ENCODE measurements at regions not wholly inside any gene's neighbourhood (a gene's known extent, or its start where the extent isn't known, plus 50 kb on each side); places are given as distances from the start of the nearest gene placed in this dataset.
A peak's percentile ranks its signal among the peaks of the same experiment; 100 is the strongest.

GRCh38 chr12:18857656-18858055 is 119.7 kb downstream of the CAPZA3 start:
- TF ChIP-seq CTCF (IDR thresholded peaks at IDR 0.05), result no peak
- H3K27ac Mint-ChIP-seq (ENCODE audit: unreplicated experiment), result no peak overlapping the region
- no peaks in the 10 kb centered on the region for H3K9me3 Mint-ChIP-seq (ENCODE audit: low read depth)
- peaks cover 2% of the 10 kb centered on the region for H3K27me3 Mint-ChIP-seq (ENCODE audit: low read depth)
- H3K36me3 Mint-ChIP-seq (ENCODE audit: low read depth), result no peaks in the 10 kb centered on the region
- H3K4me3 Mint-ChIP-seq (ENCODE audit: unreplicated experiment), result no peak overlapping the region
- no peak for DNase-seq (ENCODE audit: low spot score)
- H3K4me1 Mint-ChIP-seq (ENCODE audit: low read depth), result no peaks in the 10 kb centered on the region

- no peak for DNase-seq (ENCODE audit: low spot score)
- H3K27ac Mint-ChIP-seq (ENCODE audit: unreplicated experiment), result no peak overlapping the region
- no peaks in the 10 kb centered on the region for H3K36me3 Mint-ChIP-seq (ENCODE audit: low read depth)
- H3K27me3 Mint-ChIP-seq (ENCODE audit: low read depth), result peaks cover 2% of the 10 kb centered on the region
- H3K4me1 Mint-ChIP-seq (ENCODE audit: low read depth), result no peaks in the 10 kb centered on the region
- no peak overlapping the region for H3K4me3 Mint-ChIP-seq (ENCODE audit: unreplicated experiment)
- H3K9me3 Mint-ChIP-seq (ENCODE audit: low read depth), result no peaks in the 10 kb centered on the region
- TF ChIP-seq CTCF (IDR thresholded peaks at IDR 0.05), result no peak
Measured at GRCh38 chr12:18859400-18859799, 121.5 kb downstream of the CAPZA3 start.

- no peak overlapping the region for H3K27ac Mint-ChIP-seq (ENCODE audit: unreplicated experiment)
- TF ChIP-seq CTCF (IDR thresholded peaks at IDR 0.05), result peak; percentile 82
- H3K36me3 Mint-ChIP-seq (ENCODE audit: low read depth), result no peaks in the 10 kb centered on the region
- peaks cover 2% of the 10 kb centered on the region for H3K27me3 Mint-ChIP-seq (ENCODE audit: low read depth)
- no peak for DNase-seq (ENCODE audit: low spot score)
- no peak overlapping the region for H3K4me3 Mint-ChIP-seq (ENCODE audit: unreplicated experiment)
- no peaks in the 10 kb centered on the region for H3K9me3 Mint-ChIP-seq (ENCODE audit: low read depth)
- peaks cover 8% of the 10 kb centered on the region for H3K4me1 Mint-ChIP-seq (ENCODE audit: low read depth)
Measured at GRCh38 chr12:18861287-18861858, 123.5 kb downstream of the CAPZA3 start.

- H3K9me3 Mint-ChIP-seq (ENCODE audit: low read depth), result no peaks in the 10 kb centered on the region
- no peak for DNase-seq (ENCODE audit: low spot score)
- no peak overlapping the region for H3K4me3 Mint-ChIP-seq (ENCODE audit: unreplicated experiment)
- H3K27ac Mint-ChIP-seq (ENCODE audit: unreplicated experiment), result no peak overlapping the region
- no peak for TF ChIP-seq CTCF (IDR thresholded peaks at IDR 0.05)
- peaks cover 13% of the 10 kb centered on the region for H3K4me1 Mint-ChIP-seq (ENCODE audit: low read depth)
- no peaks in the 10 kb centered on the region for H3K36me3 Mint-ChIP-seq (ENCODE audit: low read depth)
- no peaks in the 10 kb centered on the region for H3K27me3 Mint-ChIP-seq (ENCODE audit: low read depth)
Measured at GRCh38 chr12:18863769-18864500, 126.0 kb downstream of the CAPZA3 start.

GRCh38 chr12:18864900-18865561 is 127.1 kb downstream of the CAPZA3 start:
- no peak for DNase-seq (ENCODE audit: low spot score)
- Mint-ChIP-seq H3K4me3 (ENCODE audit: unreplicated experiment) (no peak overlapping the region), H3K36me3 (ENCODE audit: low read depth) (no peaks in the 10 kb centered on the region), H3K9me3 (ENCODE audit: low read depth) (no peaks in the 10 kb centered on the region), H3K27ac (ENCODE audit: unreplicated experiment) (no peak overlapping the region), H3K27me3 (ENCODE audit: low read depth) (no peaks in the 10 kb centered on the region), H3K4me1 (ENCODE audit: low read depth) (peaks cover 16% of the 10 kb centered on the region)
- no peak for TF ChIP-seq CTCF (IDR thresholded peaks at IDR 0.05)
